ENCODE measurements at regions not wholly inside any gene's neighbourhood (a gene's known extent, or its start where the extent isn't known, plus 50 kb on each side); places are given as distances from the start of the nearest gene placed in this dataset.

DNA sequence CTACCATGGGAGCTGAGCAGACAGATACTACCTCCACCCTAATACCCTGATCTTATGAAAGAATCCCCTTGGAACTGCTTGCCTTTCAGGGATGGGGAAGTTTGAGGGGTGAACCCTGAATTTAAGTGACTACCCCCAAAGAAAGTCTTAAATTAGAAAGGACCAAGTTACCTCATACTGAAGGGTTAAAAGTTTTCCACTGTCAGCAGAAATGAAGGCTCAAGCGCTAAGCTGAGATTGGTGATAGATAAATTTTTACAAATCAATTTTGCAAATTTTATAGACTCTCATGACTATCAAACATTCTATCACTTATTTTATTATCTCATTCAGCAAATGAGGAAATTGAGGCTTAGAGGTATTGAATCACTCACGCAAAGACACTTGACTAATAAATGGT lies 233.2 kb upstream of the THSD7B start:
- no peak for TF ChIP-seq GATA3 (IDR thresholded peaks at IDR 0.05; ENCODE audit: low read depth, low read length)
- no peak for TF ChIP-seq GATA2 (IDR thresholded peaks at IDR 0.05; ENCODE audit: low read depth, low read length)

Data from SH-SY5Y (cell line).